RKO (cell line): ENCODE measurements at regions not wholly inside any gene's neighbourhood (a gene's known extent, or its start where the extent isn't known, plus 50 kb on each side); places are given as distances from the start of the nearest gene placed in this dataset.
A peak's percentile ranks its signal among the peaks of the same experiment; 100 is the strongest.

Experiments
- DNase-seq: peaks from one replicate; pipeline ENCODE4 v3.0.0-alpha.2; 2016; ENCODE audit warnings: low spot score

- no peak for DNase-seq
These were observed 1212.1 kb upstream of the CITED2 start for GRCh38 chr6:140586426-140587061.

GRCh38 chr6:140581601-140582000 lies 1207.2 kb upstream of the CITED2 start:
- DNase-seq = no peak

GRCh38 chr6:140579918-140580317 lies 1205.5 kb upstream of the CITED2 start:
- no peak for DNase-seq

- DNase-seq = no peak
These were observed 1201.6 kb upstream of the CITED2 start for GRCh38 chr6:140576004-140576555.

GRCh38 chr6:140572867-140573266 lies 1198.4 kb upstream of the CITED2 start:
- no peak for DNase-seq

GRCh38 chr6:140572129-140572528 lies 1197.7 kb upstream of the CITED2 start:
- DNase-seq = peak; percentile 26

GRCh38 chr6:140571145-140571544 lies 1196.7 kb upstream of the CITED2 start:
- no peak for DNase-seq

GRCh38 chr6:140567466-140567865 lies 1193.0 kb upstream of the CITED2 start:
- no peak for DNase-seq

GRCh38 chr6:140566781-140567277 lies 1192.4 kb upstream of the CITED2 start:
- DNase-seq = peak; percentile 43

GRCh38 chr6:140563728-140564127 lies 1189.3 kb upstream of the CITED2 start:
- no peak for DNase-seq

GRCh38 chr6:140561701-140562100 lies 1187.3 kb upstream of the CITED2 start:
- no peak for DNase-seq

GRCh38 chr6:140560671-140561070 lies 1186.2 kb upstream of the CITED2 start:
- no peak for DNase-seq

GRCh38 chr6:140559458-140559857 lies 1185.0 kb upstream of the CITED2 start:
- no peak for DNase-seq

- DNase-seq = no peak
These were observed 1180.0 kb upstream of the CITED2 start for GRCh38 chr6:140554421-140554820.

GRCh38 chr6:140548366-140548765 lies 1173.9 kb upstream of the CITED2 start:
- no peak for DNase-seq

- DNase-seq = no peak
These were observed 1172.2 kb upstream of the CITED2 start for GRCh38 chr6:140546640-140547039.

GRCh38 chr6:140544431-140544830 lies 1170.0 kb upstream of the CITED2 start:
- DNase-seq = no peak

GRCh38 chr6:140542863-140543262 lies 1168.4 kb upstream of the CITED2 start:
- no peak for DNase-seq

GRCh38 chr6:140541288-140541687 lies 1166.8 kb upstream of the CITED2 start:
- no peak for DNase-seq

GRCh38 chr6:140540743-140541142 lies 1166.3 kb upstream of the CITED2 start:
- DNase-seq = no peak

- no peak for DNase-seq
These were observed 1164.5 kb upstream of the CITED2 start for GRCh38 chr6:140538926-140539325.

- peak; percentile 21 for DNase-seq
These were observed 1163.6 kb upstream of the CITED2 start for GRCh38 chr6:140537834-140538705.

GRCh38 chr6:140537211-140537610 lies 1162.8 kb upstream of the CITED2 start:
- no peak for DNase-seq
